ENCODE measurements at regions not wholly inside any gene's neighbourhood (a gene's known extent, or its start where the extent isn't known, plus 50 kb on each side); places are given as distances from the start of the nearest gene placed in this dataset.

- no peak for DNase-seq
Measured at GRCh38 chr12:96134200-96134599, 60.0 kb upstream of the ELK3 start.

- no peak for DNase-seq
Measured at GRCh38 chr12:96136161-96136560, 58.0 kb upstream of the ELK3 start.

- DNase-seq: no peak
Measured at GRCh38 chr12:96136725-96137378, 57.3 kb upstream of the ELK3 start.

- DNase-seq: no peak
Measured at GRCh38 chr12:96140174-96140573, 54.0 kb upstream of the ELK3 start.

GRCh38 chr12:96141216-96141912 is 52.8 kb upstream of the ELK3 start:
- DNase-seq: no peak

- DNase-seq: no peak
Measured at GRCh38 chr12:96143392-96143791, 50.8 kb upstream of the ELK3 start.

GRCh38 chr12:96143827-96144565 is 50.2 kb upstream of the ELK3 start:
- no peak for DNase-seq

All from NCI-H2171 treated with DMSO at 0.1 percent for 48 hours (cell line).